Glutamatergic neuron (in vitro differentiated cells): ENCODE measurements at regions not wholly inside any gene's neighbourhood (a gene's known extent, or its start where the extent isn't known, plus 50 kb on each side); places are given as distances from the start of the nearest gene placed in this dataset.
"Not testable (repeated sequence)": the region's sequence is repeated elsewhere in the genome, so short reads cannot be mapped to it uniquely, and the experiment has no call there.

Experiments
- DNase-seq: peaks from one replicate; pipeline ENCODE4 v3.0.0; 2022
- H3K27ac Mint-ChIP-seq: one replicate; pipeline ENCODE4 v1.8.0; 2020; ENCODE audit warnings: mild to moderate bottlenecking, mixed read lengths, inconsistent platforms; ENCODE audit not compliant: unreplicated experiment
- H3K27me3 Mint-ChIP-seq: one replicate; pipeline ENCODE4 v1.8.0; 2020; ENCODE audit warnings: mild to moderate bottlenecking, moderate library complexity, mixed read lengths, inconsistent platforms; ENCODE audit not compliant: unreplicated experiment
- H3K36me3 Mint-ChIP-seq: one replicate; pipeline ENCODE4 v1.8.0; 2020; ENCODE audit warnings: mild to moderate bottlenecking, mixed read lengths, inconsistent platforms; ENCODE audit not compliant: unreplicated experiment
- H3K4me1 Mint-ChIP-seq: one replicate; pipeline ENCODE4 v1.8.0; 2020; ENCODE audit warnings: mild to moderate bottlenecking, low read depth, mixed read lengths, inconsistent platforms; ENCODE audit not compliant: unreplicated experiment
- H3K4me3 Mint-ChIP-seq: one replicate; pipeline ENCODE4 v1.8.0; 2020; ENCODE audit warnings: mild to moderate bottlenecking, mixed read lengths, inconsistent platforms; ENCODE audit not compliant: unreplicated experiment
- H3K9me3 Mint-ChIP-seq: one replicate; pipeline ENCODE4 v1.8.0; 2020; ENCODE audit warnings: mild to moderate bottlenecking, moderate library complexity, mixed read lengths, inconsistent platforms; ENCODE audit not compliant: unreplicated experiment
- TF ChIP-seq, protein P1 (sequence below): fragments of 200-600 bp; sonication (generic); IDR thresholded peaks from one replicate; pipeline ENCODE4 v1.5.0; 2021; ENCODE audit not compliant: partially characterized antibody, unreplicated experiment

DNA sequence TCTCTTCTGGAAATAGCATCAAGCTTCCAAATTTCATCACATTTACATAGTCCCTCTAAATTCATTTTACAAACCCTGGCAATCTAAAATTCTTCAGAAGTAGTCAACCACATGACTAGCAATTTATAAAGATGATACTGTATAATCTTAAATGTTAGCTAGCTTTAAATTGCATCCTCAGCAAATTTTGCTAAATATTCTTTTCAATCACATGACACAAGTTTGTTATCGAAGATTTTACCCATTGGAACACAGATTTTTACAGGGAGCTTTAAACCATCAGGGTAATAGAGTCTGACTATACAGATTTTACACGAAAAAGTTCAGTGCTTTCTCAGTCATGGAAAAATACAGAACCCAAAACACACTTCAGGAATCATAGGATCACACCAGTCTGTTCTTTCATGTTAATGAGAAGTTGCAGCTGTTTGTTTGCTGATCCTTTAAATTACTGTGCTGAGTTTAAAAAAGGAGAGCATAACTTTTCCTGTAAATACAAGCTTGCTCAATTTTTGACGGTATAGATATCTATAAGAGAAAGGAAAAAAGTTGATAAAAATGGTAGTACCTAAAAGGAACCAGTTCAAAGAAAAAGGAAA is 445.8 kb upstream of the ADGRB3 start:
- H3K9me3 Mint-ChIP-seq, result no peaks in the 10 kb centered on the region
- H3K4me1 Mint-ChIP-seq, result peaks cover 6% of the 10 kb centered on the region
- H3K27ac Mint-ChIP-seq, result no peak overlapping the region
- TF ChIP-seq, protein P1, sequence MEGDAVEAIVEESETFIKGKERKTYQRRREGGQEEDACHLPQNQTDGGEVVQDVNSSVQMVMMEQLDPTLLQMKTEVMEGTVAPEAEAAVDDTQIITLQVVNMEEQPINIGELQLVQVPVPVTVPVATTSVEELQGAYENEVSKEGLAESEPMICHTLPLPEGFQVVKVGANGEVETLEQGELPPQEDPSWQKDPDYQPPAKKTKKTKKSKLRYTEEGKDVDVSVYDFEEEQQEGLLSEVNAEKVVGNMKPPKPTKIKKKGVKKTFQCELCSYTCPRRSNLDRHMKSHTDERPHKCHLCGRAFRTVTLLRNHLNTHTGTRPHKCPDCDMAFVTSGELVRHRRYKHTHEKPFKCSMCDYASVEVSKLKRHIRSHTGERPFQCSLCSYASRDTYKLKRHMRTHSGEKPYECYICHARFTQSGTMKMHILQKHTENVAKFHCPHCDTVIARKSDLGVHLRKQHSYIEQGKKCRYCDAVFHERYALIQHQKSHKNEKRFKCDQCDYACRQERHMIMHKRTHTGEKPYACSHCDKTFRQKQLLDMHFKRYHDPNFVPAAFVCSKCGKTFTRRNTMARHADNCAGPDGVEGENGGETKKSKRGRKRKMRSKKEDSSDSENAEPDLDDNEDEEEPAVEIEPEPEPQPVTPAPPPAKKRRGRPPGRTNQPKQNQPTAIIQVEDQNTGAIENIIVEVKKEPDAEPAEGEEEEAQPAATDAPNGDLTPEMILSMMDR, result no peak
- no peak for DNase-seq
- H3K4me3 Mint-ChIP-seq, result no peak overlapping the region
- H3K27me3 Mint-ChIP-seq, result no peaks in the 10 kb centered on the region
- no peaks in the 10 kb centered on the region for H3K36me3 Mint-ChIP-seq

DNA sequence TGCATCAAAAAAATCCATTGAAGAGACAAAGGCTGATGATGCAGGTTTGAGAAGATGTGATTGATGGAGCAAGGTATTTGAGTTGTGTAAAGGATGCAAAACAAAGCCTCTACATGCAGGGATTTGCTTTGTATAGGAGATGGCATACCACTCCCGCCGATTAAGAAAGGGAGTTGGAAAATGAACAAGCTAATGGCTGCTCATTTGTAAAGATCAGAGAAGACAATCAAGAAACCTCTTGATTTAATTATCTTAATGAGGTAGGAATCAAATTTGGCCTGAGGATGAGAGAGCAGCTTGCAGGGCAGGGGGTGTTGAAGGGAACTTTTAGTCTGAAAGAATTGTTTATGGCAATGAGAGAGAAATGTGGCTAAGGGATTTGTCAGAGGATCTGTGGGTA is 448.2 kb upstream of the ADGRB3 start:
- H3K9me3 Mint-ChIP-seq, result peaks cover 2% of the 10 kb centered on the region
- H3K27ac Mint-ChIP-seq, result no peak overlapping the region
- peaks cover 9% of the 10 kb centered on the region for H3K4me1 Mint-ChIP-seq
- H3K27me3 Mint-ChIP-seq, result peaks cover 2% of the 10 kb centered on the region
- no peaks in the 10 kb centered on the region for H3K36me3 Mint-ChIP-seq
- TF ChIP-seq, protein P1, result no peak
- no peak for DNase-seq
- H3K4me3 Mint-ChIP-seq, result no peak overlapping the region

DNA sequence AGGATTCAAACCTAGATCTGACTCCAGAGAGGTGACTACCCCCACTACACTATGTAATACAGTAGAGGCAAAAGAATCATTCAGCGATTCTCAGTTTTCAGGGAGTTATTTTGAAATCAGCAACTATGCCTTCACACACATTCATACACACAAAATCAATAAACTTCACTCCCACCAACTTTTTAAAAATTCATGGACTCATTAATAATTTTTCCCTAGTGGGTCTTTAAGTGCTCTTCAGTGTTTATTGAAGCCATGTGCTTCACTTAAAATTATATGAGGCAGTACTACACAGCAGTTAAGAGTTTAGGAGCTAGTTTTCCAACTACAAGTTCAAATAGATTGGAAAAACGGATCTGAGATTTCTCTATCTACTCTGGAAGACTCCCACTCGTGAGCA is 452.7 kb upstream of the ADGRB3 start:
- peaks cover 9% of the 10 kb centered on the region for H3K4me1 Mint-ChIP-seq
- no peak for DNase-seq
- no peak overlapping the region for H3K27ac Mint-ChIP-seq
- H3K27me3 Mint-ChIP-seq, result peaks cover 2% of the 10 kb centered on the region
- peaks cover 2% of the 10 kb centered on the region for H3K9me3 Mint-ChIP-seq
- H3K4me3 Mint-ChIP-seq, result peak overlapping the region; percentile 25
- peaks cover 8% of the 10 kb centered on the region for H3K36me3 Mint-ChIP-seq
- TF ChIP-seq, protein P1, result no peak

DNA sequence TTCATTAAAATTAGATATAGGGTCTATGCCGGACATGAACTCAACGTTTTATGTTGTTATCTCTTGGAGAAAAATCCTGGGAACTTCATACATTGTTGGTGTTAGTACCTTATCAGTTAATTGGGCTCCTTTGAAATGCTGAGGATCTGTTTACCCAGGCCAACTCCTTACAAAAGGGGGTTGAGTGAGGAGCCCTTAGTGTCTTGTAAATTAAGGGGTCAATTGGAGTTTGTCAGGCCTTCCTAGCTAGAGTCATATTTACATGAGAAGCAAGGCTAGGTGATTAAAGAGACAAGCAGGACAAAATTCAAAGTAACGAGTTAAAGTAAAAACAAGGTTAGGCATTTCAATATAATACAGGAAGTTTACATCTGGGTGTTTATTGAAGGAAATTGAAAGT is 454.1 kb upstream of the ADGRB3 start:
- H3K4me3 Mint-ChIP-seq, H3K4me1 Mint-ChIP-seq, H3K9me3 Mint-ChIP-seq, H3K27ac Mint-ChIP-seq, DNase-seq, H3K36me3 Mint-ChIP-seq, H3K27me3 Mint-ChIP-seq: not testable (repeated sequence)

DNA sequence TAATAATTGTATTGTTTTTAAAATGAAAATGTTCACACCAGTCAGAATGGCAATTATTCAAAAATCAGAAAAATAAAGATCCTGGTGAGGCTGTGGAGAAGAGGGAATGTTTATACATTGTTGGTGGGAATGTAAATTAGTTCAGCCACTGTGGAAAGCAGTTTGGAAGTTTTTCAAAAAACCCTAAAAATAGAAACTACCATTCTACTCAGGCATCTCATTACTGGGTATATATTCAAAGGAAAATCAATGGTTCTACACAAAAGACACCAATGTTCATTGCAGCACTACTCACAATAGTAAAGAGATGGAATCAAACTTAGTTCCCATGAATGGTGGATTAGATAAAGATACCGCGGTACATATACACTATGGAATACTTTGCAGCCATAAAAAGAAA is 461.5 kb upstream of the ADGRB3 start:
- H3K27me3 Mint-ChIP-seq, result no peaks in the 10 kb centered on the region
- TF ChIP-seq, protein P1, result no peak
- no peak for DNase-seq
- no peaks in the 10 kb centered on the region for H3K4me1 Mint-ChIP-seq
- H3K4me3 Mint-ChIP-seq, result no peak overlapping the region
- no peak overlapping the region for H3K27ac Mint-ChIP-seq
- no peaks in the 10 kb centered on the region for H3K9me3 Mint-ChIP-seq
- no peaks in the 10 kb centered on the region for H3K36me3 Mint-ChIP-seq
